GM19240 (cell line): ENCODE measurements at regions not wholly inside any gene's neighbourhood (a gene's known extent, or its start where the extent isn't known, plus 50 kb on each side); places are given as distances from the start of the nearest gene placed in this dataset.
"Not testable (repeated sequence)": the region's sequence is repeated elsewhere in the genome, so short reads cannot be mapped to it uniquely, and the experiment has no call there.

Experiments
- DNase-seq: peaks from one replicate; pipeline ENCODE4 v3.0.0; 2011; ENCODE audit warnings: low spot score; ENCODE audit not compliant: insufficient read length

DNA sequence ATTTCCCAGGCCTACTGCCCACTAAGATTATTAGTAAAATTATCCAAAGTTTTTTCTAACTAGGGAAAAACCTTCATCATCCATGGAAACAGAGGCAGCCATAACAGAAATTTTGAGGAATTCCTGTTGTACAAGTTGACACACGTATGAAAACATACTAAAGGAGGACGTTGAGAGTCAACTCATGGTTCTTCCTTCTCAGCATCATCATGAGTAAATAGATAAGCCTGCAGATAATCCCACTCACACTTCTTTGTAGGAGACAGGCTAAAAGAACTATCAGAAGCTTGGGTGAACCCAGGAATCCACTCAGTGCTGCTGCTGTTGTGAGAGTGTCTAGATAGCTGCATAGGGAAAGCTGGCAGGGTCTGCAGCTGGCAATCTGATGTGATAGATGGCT, 694.8 kb upstream of the NR2F2 start:
- DNase-seq: no peak

DNA sequence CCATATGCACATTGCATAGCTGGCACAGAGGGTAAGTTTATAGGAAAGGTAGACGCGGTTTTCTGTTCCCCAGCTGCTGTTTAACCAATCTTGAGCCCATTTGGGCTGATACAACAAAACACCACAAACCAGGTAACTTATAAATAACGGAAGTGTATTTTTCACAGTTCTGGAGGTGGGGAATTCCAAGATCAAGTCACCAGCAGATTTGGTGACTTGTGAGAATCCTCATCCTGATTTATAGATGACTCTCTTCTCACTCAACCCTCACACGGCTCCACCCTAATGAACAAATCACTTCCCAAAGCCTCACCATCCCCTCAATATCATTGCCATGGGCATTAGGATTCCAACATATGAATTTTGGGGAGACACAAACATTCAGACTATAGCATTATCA, 694.4 kb upstream of the NR2F2 start:
- no peak for DNase-seq

DNA sequence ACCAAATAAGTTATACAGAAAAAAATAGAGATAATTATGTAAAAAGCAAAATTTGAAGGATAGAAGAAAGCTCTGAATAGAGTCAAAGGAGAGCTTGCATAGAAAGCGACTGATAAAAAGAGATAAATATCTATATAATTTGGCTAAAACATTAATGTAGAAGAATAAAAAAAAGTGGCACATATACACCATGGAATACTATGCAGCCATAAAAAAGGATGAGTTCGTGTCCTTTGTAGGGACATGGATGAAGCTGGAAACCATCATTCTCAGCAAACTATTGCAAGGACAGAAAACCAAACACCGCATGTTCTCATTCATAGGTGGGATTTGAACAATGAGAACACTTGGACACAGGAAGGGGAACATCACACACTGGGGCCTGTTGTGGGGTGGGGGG, 693.3 kb upstream of the NR2F2 start:
- DNase-seq: not testable (repeated sequence)

DNA sequence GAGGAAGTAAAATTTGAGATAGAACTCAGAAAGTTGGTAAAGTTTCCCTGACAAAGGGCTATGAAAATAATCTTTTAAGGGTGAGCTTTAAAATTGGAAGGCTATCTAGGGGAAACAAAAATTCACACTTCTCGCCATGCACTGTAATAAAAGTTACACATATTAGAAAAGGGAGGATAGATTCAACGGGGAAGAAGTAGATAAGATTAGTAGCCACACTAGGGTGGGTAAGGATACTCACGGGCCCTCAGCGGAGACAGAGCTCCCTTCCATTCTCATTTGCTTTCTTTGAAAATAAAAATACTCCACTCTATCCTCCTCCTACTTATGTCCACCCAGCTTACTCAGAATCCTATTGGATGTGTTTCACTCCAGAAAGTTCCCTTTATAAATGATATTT, 691.3 kb upstream of the NR2F2 start:
- no peak for DNase-seq

DNA sequence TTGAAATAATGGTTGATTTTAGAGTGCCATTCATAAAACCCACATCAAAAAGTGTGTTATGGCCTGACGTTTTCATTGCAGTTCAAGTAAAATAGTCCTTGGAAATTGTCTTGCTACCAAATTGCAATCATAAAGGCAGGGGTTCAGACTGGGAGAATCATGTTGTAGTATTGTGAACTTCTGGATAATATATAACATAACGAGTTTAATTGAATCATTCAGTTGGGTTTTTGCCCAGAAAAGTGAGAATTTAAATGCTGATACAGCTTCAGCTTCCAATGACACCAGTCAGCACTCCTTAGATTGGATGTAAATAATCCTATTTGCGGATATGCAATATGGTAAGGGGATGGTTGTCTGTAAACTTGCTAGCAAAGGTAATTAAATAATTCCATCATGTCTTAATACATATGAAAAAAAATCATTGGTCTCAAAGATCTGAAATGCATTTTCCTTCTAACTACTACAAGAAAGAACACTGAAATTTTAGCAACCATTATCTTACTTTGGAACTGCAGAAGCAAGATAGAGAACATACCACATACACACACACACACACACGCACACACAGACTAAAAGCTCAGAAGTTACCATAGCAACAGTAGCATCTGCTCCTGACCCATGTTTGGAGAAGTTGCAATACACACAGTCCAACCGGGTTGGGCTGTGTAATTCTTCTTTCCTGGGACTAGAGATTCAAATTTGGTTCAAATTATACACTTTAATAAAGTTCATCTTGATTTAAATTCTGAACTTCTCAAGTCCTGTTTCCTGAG, 686.2 kb upstream of the NR2F2 start:
- no peak for DNase-seq

DNA sequence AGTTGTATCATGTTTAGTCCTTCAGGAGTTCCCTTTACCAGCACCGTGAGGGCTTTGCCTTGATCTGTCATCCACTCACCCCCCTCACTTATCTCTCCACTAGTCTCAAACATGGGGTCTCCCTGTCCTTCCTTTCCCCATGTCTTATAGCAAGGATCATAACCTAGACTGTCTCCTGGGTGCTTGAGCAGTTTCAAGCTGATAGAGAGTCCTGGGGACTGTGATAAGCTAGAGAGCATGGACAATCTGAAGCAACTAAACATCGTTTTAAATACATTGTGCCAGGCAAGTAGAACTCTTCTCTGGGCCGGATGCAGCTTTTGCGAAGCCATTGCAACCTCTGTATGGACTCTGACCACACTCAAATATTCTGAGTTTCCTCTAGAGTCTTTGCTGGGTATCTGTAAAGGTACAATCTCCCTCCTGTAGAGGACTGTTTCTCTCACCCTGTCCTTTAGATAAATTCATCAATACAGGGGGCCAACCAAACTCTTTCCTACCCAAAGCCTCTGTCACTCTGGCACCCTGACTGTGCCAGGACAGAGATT, 684.6 kb upstream of the NR2F2 start:
- DNase-seq: no peak

DNA sequence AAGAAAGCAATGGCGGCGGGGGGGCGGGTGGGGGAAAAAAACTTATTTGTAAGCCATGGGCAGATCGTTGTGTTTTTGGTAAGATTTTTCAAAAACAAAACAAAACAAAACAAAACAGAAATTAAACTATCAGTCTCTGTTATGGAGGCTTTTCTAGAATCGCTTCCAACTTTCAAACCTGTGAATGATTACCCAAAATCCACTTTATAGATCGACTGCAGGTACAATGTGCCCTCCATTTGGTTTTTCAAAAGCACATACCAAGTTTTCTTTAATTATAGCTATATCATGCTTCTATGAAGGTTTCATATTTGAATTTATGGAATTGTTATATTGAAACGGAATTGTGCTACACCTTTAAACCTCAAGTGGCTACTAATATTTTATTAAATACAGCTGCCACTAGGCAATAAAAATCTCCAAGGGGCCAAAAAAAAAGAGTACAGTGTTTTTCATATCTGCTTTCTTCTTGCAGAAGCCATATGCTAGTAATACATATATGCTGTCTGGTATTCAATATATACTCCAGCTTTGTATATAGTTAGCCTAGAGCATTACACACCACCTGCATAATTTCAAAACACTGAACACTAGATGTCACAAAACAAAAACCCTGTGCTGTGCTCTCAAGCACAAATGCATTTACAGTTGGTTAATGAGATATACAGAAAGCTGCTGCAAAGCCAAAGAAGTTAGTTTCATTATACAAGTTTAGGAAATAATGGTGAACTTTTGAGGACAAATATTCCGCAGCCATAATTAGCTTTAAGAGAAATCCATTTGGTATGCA, 683.8 kb upstream of the NR2F2 start:
- DNase-seq: no peak

DNA sequence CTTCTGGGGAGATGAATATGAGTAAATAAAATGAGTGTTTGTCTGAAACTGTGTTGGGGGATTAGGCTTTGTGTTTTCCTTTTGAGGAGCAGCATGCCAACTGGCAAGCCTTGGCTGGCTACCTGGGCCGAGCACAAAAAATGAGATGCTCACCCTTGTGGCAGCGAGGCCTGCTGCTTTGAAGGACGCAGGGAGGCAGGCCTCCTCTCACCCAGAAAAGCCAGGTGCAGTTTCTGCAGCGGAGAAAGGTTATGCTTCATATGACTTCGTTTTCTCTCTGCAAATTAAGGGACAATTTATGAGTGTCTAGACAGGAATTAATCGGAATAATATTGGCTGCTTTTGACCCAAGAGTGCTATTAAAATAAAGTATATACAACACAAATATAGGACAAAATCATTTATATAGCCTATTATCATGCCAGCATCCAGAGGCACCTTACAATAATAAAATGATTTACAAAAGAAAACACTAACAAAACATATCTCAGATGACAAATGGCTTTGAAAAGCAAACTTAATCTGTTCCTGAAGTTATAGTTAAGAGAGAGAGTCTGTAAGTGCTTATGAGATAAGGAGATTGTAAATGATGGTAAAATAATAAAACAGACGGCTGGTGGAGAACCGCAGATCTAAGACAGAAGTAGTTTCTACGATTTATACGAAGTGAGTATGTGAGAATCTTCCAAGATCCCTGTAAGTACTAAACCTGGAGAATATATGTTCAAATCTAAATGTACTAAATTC, 682.8 kb upstream of the NR2F2 start:
- DNase-seq: no peak

DNA sequence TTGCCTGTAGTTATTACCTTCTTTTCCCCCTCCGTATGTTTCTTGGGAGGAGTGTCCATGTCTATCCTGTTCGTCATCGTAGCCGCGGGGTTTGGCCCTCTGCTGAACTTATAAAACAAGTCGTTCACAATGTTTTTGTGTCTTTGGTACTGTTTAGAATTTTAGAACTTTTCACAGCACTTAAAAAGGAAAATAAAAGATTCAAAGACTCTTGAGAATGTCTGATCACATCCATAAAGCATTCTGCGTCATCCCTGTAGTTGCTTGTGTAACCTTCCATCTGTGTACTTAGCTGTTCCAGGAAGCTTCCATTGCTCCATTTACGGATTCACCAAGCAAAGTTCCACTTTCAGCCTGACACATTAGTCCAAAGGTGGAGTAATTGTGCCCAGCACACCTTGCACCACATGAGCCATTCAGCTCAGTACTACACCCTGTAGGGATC, 677.1 kb upstream of the NR2F2 start:
- no peak for DNase-seq

DNA sequence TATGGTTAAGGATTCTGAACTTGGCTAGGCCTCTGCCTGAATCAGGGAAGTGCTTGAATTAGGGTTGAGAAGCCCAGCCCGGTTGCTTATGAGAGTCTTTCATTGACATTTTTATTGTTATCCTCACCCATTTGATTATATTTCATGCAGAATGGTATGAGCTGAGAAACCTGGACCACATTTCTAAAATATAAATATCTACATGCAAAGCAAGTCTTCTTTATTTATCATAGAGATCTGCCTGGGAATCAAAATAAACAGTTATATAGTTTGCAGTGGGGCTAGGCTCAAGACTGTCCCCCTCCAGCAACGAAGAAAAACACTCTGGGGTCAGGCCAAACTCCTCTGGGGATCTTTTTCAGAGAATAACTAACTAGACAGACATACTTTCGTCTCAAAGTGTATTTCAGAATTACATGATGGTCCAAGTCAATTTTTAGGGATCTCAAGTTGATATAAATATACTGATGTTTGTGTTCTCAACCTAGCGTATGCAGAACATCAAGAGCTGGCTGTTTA, 675.4 kb upstream of the NR2F2 start:
- DNase-seq: no peak

DNA sequence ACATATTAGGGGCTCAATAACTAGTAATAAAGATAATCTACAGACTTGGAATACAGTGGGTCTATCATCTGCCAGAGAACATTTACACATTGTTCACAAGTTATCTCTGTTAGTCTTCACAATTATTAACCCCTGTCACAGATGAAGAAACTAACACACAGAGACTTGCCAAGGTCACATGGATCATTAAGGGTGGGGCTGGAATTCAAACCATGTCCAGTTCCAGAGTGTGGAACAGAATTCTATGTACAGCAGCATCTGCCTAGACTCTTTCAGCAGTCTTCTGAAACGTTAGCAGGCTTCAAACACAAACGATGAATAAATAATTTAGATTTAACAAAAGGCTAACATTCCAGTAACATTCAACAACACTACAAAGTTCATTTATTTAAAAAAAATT, 673.9 kb upstream of the NR2F2 start:
- DNase-seq: no peak

DNA sequence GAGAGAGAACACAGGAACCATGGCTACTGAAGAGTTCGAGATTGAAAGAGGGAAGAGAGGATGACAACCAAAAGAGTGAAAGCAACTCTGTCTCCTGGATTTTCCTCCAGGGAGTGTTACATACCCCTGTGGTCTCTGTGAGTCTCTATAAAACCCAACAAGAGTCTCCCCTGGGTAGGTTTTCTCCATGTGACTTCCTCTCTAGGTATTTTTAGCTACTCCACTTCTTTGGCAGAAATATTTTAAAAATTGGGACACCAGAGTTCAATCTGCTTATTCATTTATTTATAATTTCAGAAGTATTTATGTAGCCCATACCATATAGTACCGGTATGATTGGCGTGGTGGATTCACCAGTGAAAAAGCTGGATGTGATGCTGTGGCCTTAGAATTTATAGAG, 671.7 kb upstream of the NR2F2 start:
- DNase-seq: no peak

DNA sequence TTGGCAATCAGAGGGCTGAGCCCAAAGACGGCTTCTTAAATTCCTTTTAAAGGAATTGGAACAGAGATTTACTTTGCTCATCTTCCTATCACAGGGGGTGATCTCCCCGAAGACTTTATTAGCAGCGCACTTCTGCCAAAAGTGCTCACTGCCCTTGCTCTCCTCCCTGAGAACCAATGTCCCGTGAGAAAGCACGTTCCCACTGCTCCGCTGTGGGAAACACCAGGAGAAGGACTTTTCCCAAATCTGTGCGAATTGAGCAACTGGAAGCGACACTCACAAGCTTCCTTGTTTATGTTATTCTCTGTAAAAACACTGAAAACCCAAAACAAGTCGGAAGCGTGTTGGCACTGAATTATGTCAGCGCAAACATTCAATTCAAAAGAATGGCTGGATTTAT, 670.8 kb upstream of the NR2F2 start:
- no peak for DNase-seq

DNA sequence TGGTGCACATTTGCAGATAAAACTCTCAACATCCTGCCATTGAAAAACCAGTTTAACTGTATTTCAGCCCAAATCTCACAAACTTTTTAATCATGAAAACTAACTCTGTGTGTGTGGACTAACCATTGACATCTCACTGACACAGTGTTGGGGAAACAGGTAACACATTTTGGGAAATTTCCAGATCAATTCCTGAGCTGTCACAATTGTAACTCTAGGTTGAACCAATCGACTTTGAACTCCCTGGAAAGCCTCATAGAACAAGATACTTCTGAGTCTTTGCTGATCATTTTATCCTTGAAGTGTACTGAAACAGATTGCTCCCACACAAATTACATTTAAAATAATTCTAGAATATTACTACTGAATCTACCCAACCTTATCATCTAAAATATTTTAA, 667.9 kb upstream of the NR2F2 start:
- no peak for DNase-seq

DNA sequence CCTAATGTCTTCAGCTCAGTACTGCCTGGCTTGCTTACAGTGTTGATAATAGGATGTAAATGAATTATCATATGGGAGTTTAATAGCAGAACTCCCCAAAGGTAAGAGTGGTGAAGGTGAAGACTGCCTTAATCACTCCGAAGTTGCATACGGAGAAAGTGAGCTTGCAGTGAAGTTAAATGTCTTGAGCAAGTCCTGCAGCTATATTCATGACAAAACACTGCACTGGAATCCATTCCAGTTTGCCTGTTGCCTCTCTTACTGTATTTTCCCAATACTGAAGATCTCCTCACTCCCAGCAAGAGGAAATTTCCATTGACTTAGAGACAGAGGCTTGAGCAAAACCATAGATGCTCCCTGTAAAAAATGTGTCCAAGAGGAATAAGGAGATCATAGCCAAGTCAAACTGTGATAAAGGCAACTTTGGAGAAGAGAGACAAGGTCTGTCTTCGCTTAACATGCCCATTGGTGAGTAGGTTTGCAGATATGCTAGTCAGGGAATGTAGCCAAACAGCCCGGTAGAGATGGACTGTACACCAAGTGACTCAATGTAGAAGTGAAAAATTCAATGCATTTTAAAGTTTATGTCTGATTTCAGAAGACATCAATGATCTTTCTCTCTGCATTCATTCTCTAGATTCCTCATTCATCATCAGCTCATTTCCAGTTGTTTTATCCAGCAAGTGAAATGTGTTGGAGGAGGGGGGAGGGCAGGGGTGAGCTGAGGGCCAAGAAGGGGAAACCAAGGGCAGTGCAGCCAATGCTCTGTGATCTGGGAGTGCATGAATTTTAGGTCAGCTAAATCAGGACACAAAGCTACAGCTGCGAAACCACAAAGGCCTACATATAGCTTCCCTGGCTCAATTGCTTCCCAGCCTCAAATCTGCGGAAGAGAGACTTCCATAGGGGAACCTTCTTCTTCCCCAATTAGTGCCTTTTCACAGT, 667.1 kb upstream of the NR2F2 start:
- no peak for DNase-seq

DNA sequence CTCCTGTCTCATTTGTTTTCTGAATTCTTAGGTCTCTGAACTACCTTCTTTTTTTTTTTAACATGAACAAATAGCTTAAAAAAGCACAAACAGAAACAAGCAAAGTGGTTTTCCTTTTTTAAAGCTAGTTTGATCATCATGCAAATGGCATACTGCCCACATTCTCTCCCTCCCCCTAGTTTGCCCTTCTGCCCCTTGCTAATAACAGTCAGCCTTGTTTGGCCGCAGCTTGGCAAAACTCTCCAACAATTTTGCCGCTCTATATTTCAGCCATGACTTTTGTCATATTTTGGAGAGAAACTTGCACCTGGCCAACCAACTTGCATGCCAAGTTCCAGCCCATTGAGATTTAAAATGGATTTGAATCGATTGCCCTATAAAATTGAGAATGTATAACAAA, 666.0 kb upstream of the NR2F2 start:
- no peak for DNase-seq

DNA sequence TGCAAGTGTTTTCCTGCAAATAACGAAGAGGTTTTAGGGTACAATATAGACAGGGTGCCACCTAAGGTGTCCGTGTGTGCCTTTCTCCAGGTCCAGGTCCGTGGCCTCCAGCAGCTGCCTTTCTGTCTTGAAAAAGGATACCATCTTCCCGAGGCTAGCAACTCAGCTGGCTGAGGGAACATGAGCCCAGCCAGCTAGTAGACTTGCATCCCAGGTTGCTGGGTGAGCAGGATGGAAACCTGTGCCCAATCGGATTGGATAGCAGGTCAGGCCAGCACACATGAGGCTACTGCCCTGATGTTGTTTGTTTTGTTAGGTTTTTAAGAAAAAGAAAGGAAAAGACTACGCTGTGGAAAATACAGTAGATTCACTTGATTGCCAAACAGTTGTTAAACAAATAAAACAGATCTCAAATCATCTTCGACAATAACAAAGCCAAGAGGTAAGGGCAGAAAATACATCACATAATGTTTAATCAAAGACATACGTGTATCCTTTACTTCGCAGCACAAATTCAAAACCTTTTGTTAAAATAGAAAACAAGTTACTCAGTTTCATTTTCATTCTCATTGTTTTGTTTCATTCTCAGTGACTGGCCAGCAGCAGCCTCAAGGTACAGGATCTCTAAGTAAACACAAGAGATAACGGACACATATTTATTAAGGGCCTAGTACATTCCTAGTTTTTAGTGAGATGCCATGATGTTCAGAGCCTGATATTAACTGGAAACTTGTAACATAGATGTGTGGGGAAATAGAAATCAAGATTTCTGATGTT, 661.2 kb upstream of the NR2F2 start:
- no peak for DNase-seq

DNA sequence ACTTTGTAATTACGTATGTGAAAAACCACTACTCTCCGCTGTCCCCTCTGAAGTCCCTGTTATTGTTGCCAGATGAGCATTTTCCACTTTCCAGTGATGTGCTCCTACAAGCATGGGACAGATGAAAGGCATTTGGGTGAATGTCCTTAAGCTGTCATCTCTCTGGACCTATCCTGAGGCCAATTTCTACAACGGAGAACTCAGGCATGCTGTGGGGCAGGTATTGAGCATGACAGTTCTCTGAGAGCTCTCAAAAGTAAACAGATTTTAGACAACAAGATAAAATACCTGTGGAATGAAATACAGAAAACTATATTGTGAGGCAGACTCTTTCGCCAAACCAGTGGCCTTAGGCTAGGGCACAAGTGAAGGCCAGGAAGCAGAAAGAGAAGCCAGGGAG, 656.5 kb upstream of the NR2F2 start:
- DNase-seq: no peak

DNA sequence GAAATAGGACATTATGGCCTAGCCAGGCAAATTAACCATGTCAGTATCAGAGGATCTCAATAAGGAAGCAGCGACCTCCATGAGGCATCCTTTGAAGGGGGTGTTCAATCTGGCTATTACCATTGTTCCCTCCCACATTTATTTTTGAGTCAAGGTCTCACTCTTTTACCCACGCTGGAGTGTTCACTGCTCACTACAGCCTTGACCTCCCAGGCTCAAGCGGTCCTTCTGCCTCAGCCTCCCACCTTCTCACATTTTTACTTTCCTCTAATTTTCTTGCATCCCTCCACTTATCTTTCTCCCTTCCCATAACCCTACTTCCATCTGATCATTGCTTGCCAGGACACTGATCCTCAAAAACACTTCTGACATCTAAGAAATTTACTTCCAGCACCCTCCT, 654.0 kb upstream of the NR2F2 start:
- DNase-seq: no peak
